HEK293 (cell line): ENCODE measurements at regions not wholly inside any gene's neighbourhood (a gene's known extent, or its start where the extent isn't known, plus 50 kb on each side); places are given as distances from the start of the nearest gene placed in this dataset.

Experiments used
- CTCF ChIA-PET: fragments of 350-600 bp; formaldehyde crosslinking; extraction: SDS; loops from one replicate; lab custom pipeline; 2021; ENCODE audit warnings: antibody characterized with exemption; lab: Yijun Ruan, JAX
- POLR2A ChIA-PET: fragments of 300-600 bp; formaldehyde crosslinking; extraction: SDS; loops from one replicate; lab custom pipeline; 2020; ENCODE audit warnings: antibody characterized with exemption, inconsistent platforms; lab: Yijun Ruan, JAX
- H3K27ac ChIP-seq: fragments of 200-500 bp; sonication (Bioruptor generic); 2 replicates; pipeline ENCODE4 v1.5.1; 2014; ENCODE audit warnings: low read depth, low read length, control low read depth, inconsistent platforms; ENCODE audit errors: extremely low read depth
- H3K36me3 ChIP-seq, 2 experiments: fragments of 200-500 bp in 1 of 2; sonication (Bioruptor generic) in 1 of 2; 1 replicate in 1 of 2; 2 replicates in 1 of 2; pipeline ENCODE4 v1.5.1; 2014 to 2017; ENCODE audit warnings: inconsistent platforms in 2 of 2, low read length in 2 of 2; ENCODE audit not compliant: control insufficient read depth in 2 of 2, insufficient read depth in 1 of 2
- H3K4me1 ChIP-seq: fragments of 200-500 bp; sonication (Bioruptor generic); 2 replicates; pipeline ENCODE4 v1.5.1; 2014; ENCODE audit warnings: mild to moderate bottlenecking, low read length, inconsistent platforms; ENCODE audit not compliant: control insufficient read depth, insufficient read depth
- H3K4me3 ChIP-seq: 2 replicates; pipeline ENCODE4 v1.5.1; 2011; ENCODE audit warnings: low read depth, mild to moderate bottlenecking, control low read depth, low read length, moderate library complexity
- H3K9me3 ChIP-seq: fragments of 200-500 bp; sonication (Bioruptor generic); 2 replicates; pipeline ENCODE4 v1.5.1; 2014; ENCODE audit warnings: low read depth, low read length, inconsistent platforms; ENCODE audit not compliant: control insufficient read depth, insufficient read depth
- WT1 ChIP-seq: fragments of 450-650 bp; formaldehyde crosslinking; IDR thresholded peaks from 2 replicates; pipeline ENCODE4 v1.5.1; 2016; ENCODE audit warnings: missing biosample characterization, missing genetic modification characterization
- ZBTB21 ChIP-seq: fragments of 450-650 bp; formaldehyde crosslinking; IDR thresholded peaks from 2 replicates; pipeline ENCODE4 v1.5.1; 2017; ENCODE audit warnings: missing biosample characterization, missing genetic modification characterization
- ZFP41 ChIP-seq: fragments of 450-650 bp; formaldehyde crosslinking; IDR thresholded peaks from 2 replicates; pipeline ENCODE4 v1.5.1; 2016; ENCODE audit warnings: missing biosample characterization, missing genetic modification characterization, borderline replicate concordance
- ZNF132 ChIP-seq: fragments of 450-650 bp; formaldehyde crosslinking; IDR thresholded peaks from 2 replicates; pipeline ENCODE4 v1.5.1; 2017; ENCODE audit warnings: missing biosample characterization, missing genetic modification characterization, borderline replicate concordance
- ZNF146 ChIP-seq: fragments of 450-650 bp; formaldehyde crosslinking; IDR thresholded peaks from 2 replicates; pipeline ENCODE4 v1.5.1; 2016; ENCODE audit warnings: missing biosample characterization, missing genetic modification characterization
- ZNF202 ChIP-seq: fragments of 450-650 bp; formaldehyde crosslinking; IDR thresholded peaks from 2 replicates; pipeline ENCODE4 v1.5.1; 2016; ENCODE audit warnings: missing biosample characterization, missing genetic modification characterization, borderline replicate concordance
- ZNF239 ChIP-seq: fragments of 450-650 bp; formaldehyde crosslinking; IDR thresholded peaks from 2 replicates; pipeline ENCODE4 v1.5.1; 2016; ENCODE audit warnings: missing biosample characterization, missing genetic modification characterization
- ZNF324 ChIP-seq: fragments of 450-650 bp; formaldehyde crosslinking; IDR thresholded peaks from 2 replicates; pipeline ENCODE4 v1.5.1; 2016; ENCODE audit warnings: missing biosample characterization, missing genetic modification characterization
- ZNF341 ChIP-seq: fragments of 450-650 bp; formaldehyde crosslinking; IDR thresholded peaks from 2 replicates; pipeline ENCODE4; 2016; ENCODE audit warnings: low read depth, missing biosample characterization, missing genetic modification characterization
- ZNF354C ChIP-seq: fragments of 450-650 bp; formaldehyde crosslinking; IDR thresholded peaks from 2 replicates; pipeline ENCODE4 v1.5.1; 2016; ENCODE audit warnings: missing biosample characterization, missing genetic modification characterization, low read depth, borderline replicate concordance
- ZNF664 ChIP-seq: fragments of 450-650 bp; formaldehyde crosslinking; IDR thresholded peaks from 2 replicates; pipeline ENCODE4 v1.5.1; 2016; ENCODE audit warnings: missing biosample characterization, missing genetic modification characterization
- TF ChIP-seq, protein P1 (sequence below): fragments of 450-650 bp; formaldehyde crosslinking; IDR thresholded peaks from 2 replicates; pipeline ENCODE4 v1.5.1; 2017; ENCODE audit warnings: missing biosample characterization, missing genetic modification characterization
- TF ChIP-seq, protein P2 (sequence below): fragments of 450-650 bp; formaldehyde crosslinking; IDR thresholded peaks from 2 replicates; pipeline ENCODE4 v1.5.1; 2016; ENCODE audit warnings: missing biosample characterization, missing genetic modification characterization, borderline replicate concordance
- TF ChIP-seq, protein P3 (sequence below): fragments of 450-650 bp; formaldehyde crosslinking; IDR thresholded peaks from 2 replicates; pipeline ENCODE4 v1.5.1; 2016; ENCODE audit warnings: missing biosample characterization, missing genetic modification characterization
- TF ChIP-seq, protein P4 (sequence below): fragments of 450-650 bp; formaldehyde crosslinking; IDR thresholded peaks from 2 replicates; pipeline ENCODE4 v1.5.1; 2016; ENCODE audit warnings: missing biosample characterization, missing genetic modification characterization
- TF ChIP-seq, protein P5 (sequence below): fragments of 450-650 bp; IDR thresholded peaks from 2 replicates; pipeline ENCODE4 v1.5.1; 2018; ENCODE audit warnings: missing biosample characterization, mild to moderate bottlenecking, missing genetic modification characterization

DNA sequence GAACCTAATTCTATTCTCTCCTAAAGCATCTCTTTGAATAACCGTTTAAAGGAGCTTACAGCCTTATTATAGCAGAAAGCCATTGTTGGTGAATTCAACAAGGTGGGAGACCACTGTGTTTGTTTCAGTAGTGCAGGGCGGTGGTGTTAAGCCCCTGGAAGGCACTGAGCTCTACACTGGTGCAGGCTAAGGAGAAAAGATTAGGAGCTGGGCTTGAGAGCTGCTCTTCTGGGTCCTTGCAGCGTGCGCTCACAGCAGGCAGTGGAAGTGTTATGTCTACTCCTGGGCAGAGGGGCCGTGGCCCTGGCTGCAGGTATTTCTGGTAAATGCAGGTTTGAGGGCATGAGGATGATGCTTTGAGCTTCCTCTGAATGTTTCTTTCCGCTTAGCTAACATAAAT is 361.2 kb downstream of the RNF144B start:
- Histone ChIP-seq H3K4me1 (no peaks in the 10 kb centered on the region), H3K4me3 (no peak overlapping the region), H3K36me3 (no peaks in the 10 kb centered on the region), H3K9me3 (no peaks in the 10 kb centered on the region), H3K27ac (no peak overlapping the region)
- CTCF ChIA-PET, result interaction anchor here (0.7 to 1.7 kb wide), 8 partner anchors 20 to 1308 kb away, joined by 3 to 7 read pairs (median 3); no protein-coding TSS in a partner anchor
- no peak for TF ChIP-seq ZBTB21 (tag by site-specific recombination)
- POLR2A ChIA-PET, result no interaction called here

DNA sequence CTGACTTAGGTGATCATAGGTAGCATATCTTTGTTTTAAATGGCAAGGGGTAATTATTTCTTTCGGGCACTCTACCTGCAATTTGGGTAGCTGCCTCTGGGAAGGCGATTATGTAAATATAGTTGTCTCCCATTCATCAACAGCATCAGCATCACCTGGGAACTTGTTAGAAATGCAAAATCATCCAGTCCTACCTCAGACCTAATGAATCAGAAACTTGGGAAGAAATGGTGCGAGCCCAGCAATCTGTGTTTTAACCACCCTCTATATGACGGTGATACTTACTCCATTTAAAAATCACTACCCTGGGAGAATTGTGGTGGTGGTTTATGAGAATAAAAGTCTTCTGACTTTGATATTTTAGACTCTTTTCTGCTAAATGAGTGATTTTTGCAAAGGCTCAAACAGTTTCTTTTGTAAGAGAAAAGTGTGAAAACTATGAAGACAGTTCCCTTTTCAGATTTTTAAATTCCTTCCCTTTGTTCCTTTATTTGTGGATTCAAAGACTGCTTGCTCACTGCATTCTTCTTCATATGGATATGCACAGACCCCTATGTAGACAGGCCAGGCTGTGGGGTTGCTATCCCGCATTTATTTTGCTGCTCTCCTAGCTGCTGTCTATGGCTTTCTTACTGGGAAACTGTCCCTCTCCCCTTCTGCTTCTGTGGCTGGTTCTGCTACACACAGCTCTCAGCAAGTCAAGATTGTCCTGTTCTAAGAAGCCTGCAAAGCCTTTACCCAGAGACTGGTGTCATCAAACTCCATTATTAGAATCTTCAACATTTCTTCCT is 365.3 kb downstream of the RNF144B start:
- no peaks in the 10 kb centered on the region for H3K36me3 ChIP-seq
- ChIA-PET POLR2A (no interaction called here), CTCF (no interaction called here)
- no peaks in the 10 kb centered on the region for H3K4me1 ChIP-seq
- H3K4me3 ChIP-seq, result no peak overlapping the region
- TF ChIP-seq, protein P1, sequence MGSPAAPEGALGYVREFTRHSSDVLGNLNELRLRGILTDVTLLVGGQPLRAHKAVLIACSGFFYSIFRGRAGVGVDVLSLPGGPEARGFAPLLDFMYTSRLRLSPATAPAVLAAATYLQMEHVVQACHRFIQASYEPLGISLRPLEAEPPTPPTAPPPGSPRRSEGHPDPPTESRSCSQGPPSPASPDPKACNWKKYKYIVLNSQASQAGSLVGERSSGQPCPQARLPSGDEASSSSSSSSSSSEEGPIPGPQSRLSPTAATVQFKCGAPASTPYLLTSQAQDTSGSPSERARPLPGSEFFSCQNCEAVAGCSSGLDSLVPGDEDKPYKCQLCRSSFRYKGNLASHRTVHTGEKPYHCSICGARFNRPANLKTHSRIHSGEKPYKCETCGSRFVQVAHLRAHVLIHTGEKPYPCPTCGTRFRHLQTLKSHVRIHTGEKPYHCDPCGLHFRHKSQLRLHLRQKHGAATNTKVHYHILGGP (tag by site-specific recombination), result no peak
- TF ChIP-seq, protein P2, sequence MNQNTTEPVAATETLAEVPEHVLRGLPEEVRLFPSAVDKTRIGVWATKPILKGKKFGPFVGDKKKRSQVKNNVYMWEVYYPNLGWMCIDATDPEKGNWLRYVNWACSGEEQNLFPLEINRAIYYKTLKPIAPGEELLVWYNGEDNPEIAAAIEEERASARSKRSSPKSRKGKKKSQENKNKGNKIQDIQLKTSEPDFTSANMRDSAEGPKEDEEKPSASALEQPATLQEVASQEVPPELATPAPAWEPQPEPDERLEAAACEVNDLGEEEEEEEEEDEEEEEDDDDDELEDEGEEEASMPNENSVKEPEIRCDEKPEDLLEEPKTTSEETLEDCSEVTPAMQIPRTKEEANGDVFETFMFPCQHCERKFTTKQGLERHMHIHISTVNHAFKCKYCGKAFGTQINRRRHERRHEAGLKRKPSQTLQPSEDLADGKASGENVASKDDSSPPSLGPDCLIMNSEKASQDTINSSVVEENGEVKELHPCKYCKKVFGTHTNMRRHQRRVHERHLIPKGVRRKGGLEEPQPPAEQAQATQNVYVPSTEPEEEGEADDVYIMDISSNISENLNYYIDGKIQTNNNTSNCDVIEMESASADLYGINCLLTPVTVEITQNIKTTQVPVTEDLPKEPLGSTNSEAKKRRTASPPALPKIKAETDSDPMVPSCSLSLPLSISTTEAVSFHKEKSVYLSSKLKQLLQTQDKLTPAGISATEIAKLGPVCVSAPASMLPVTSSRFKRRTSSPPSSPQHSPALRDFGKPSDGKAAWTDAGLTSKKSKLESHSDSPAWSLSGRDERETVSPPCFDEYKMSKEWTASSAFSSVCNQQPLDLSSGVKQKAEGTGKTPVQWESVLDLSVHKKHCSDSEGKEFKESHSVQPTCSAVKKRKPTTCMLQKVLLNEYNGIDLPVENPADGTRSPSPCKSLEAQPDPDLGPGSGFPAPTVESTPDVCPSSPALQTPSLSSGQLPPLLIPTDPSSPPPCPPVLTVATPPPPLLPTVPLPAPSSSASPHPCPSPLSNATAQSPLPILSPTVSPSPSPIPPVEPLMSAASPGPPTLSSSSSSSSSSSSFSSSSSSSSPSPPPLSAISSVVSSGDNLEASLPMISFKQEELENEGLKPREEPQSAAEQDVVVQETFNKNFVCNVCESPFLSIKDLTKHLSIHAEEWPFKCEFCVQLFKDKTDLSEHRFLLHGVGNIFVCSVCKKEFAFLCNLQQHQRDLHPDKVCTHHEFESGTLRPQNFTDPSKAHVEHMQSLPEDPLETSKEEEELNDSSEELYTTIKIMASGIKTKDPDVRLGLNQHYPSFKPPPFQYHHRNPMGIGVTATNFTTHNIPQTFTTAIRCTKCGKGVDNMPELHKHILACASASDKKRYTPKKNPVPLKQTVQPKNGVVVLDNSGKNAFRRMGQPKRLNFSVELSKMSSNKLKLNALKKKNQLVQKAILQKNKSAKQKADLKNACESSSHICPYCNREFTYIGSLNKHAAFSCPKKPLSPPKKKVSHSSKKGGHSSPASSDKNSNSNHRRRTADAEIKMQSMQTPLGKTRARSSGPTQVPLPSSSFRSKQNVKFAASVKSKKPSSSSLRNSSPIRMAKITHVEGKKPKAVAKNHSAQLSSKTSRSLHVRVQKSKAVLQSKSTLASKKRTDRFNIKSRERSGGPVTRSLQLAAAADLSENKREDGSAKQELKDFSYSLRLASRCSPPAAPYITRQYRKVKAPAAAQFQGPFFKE (tag by site-specific recombination), result no peak
- TF ChIP-seq, protein P3, sequence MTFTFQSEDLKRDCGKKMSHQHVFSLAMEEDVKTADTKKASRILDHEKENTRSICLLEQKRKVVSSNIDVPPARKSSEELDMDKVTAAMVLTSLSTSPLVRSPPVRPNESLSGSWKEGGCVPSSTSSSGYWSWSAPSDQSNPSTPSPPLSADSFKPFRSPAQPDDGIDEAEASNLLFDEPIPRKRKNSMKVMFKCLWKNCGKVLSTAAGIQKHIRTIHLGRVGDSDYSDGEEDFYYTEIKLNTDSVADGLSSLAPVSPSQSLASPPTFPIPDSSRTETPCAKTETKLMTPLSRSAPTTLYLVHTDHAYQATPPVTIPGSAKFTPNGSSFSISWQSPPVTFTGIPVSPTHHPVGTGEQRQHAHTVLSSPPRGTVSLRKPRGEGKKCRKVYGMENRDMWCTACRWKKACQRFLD (tag by site-specific recombination), result no peak
- no peak for TF ChIP-seq ZFP41 (tag by site-specific recombination)
- TF ChIP-seq ZNF202 (tag by site-specific recombination), result no peak
- TF ChIP-seq ZNF239 (tag by site-specific recombination), result no peak
- TF ChIP-seq, protein P4, sequence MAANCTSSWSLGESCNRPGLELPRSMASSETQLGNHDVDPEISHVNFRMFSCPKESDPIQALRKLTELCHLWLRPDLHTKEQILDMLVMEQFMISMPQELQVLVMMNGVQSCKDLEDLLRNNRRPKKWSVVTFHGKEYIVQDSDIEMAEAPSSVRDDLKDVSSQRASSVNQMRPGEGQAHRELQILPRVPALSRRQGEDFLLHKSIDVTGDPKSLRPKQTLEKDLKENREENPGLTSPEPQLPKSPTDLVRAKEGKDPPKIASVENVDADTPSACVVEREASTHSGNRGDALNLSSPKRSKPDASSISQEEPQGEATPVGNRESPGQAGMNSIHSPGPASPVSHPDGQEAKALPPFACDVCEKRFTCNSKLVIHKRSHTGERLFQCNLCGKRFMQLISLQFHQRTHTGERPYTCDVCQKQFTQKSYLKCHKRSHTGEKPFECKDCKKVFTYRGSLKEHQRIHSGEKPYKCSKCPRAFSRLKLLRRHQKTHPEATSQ (tag by site-specific recombination), result no peak
- H3K27ac ChIP-seq, result no peak overlapping the region
- no peaks in the 10 kb centered on the region for H3K9me3 ChIP-seq

DNA sequence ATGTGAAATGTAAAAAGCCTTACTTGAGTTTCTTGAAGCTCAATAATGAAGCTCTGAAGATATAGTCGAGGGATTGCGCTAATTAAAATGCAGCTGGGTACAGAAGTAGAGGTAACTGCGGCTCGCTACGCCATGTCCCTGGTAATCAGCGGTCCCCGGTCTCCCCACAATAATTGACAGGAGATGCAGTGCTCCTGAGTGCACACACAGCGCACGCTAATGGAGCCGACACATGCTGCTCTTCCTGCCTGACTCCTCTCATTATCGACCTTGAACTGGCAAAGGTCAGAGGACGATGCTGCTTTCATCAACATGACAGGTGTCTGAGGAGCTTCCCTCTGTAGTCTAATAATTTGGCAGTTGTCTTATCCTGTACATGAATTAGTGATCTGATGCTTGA is 365.9 kb downstream of the RNF144B start:
- Histone ChIP-seq H3K27ac (no peak overlapping the region), H3K36me3 (no peaks in the 10 kb centered on the region), H3K9me3 (no peaks in the 10 kb centered on the region), H3K4me3 (no peak overlapping the region), H3K4me1 (no peaks in the 10 kb centered on the region)
- ChIA-PET POLR2A (no interaction called here), CTCF (no interaction called here)
- no peak for TF ChIP-seq ZNF146 (tag by site-specific recombination)
- no peak for TF ChIP-seq ZNF324 (tag by site-specific recombination)
- TF ChIP-seq ZBTB21 (tag by site-specific recombination), result no peak
- no peak for TF ChIP-seq ZNF202 (tag by site-specific recombination)
- no peak for TF ChIP-seq ZNF354C
- TF ChIP-seq, protein P5, sequence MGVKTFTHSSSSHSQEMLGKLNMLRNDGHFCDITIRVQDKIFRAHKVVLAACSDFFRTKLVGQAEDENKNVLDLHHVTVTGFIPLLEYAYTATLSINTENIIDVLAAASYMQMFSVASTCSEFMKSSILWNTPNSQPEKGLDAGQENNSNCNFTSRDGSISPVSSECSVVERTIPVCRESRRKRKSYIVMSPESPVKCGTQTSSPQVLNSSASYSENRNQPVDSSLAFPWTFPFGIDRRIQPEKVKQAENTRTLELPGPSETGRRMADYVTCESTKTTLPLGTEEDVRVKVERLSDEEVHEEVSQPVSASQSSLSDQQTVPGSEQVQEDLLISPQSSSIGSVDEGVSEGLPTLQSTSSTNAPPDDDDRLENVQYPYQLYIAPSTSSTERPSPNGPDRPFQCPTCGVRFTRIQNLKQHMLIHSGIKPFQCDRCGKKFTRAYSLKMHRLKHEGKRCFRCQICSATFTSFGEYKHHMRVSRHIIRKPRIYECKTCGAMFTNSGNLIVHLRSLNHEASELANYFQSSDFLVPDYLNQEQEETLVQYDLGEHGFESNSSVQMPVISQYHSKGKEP, result no peak
- TF ChIP-seq WT1 (tag by site-specific recombination), result no peak
- no peak for TF ChIP-seq ZNF664 (tag by site-specific recombination)
- no peak for TF ChIP-seq ZNF341 (tag by site-specific recombination)
- no peak for TF ChIP-seq ZNF132 (tag by site-specific recombination)
